SK-N-MC (cell line): ENCODE measurements at regions not wholly inside any gene's neighbourhood (a gene's known extent, or its start where the extent isn't known, plus 50 kb on each side); places are given as distances from the start of the nearest gene placed in this dataset.

ENCODE experiments used
- DNase-seq: peaks from one replicate; pipeline ENCODE4 v3.0.0-alpha.2; 2011; ENCODE audit warnings: low read depth, low spot score
- H3K27ac ChIP-seq: fragments of 200-600 bp; sonication (generic); 2 replicates; pipeline ENCODE4 v1.5.1; 2016; ENCODE audit warnings: mixed run types
- H3K36me3 ChIP-seq: fragments of 200-600 bp; sonication (generic); 2 replicates; pipeline ENCODE4 v1.6.1; 2017; ENCODE audit warnings: antibody characterized with exemption, low read length, mixed read lengths; ENCODE audit not compliant: insufficient read depth
- H3K4me3 ChIP-seq: fragments of 200-600 bp; sonication (generic); 2 replicates; pipeline ENCODE4 v1.5.1; 2016
- H3K9ac ChIP-seq: fragments of 200-600 bp; sonication (generic); 2 replicates; pipeline ENCODE4 v1.8.0; 2017; ENCODE audit warnings: mixed run types, mixed read lengths; ENCODE audit not compliant: insufficient read length
- H3K9me3 ChIP-seq: fragments of 200-600 bp; sonication (generic); 2 replicates; pipeline ENCODE4 v1.6.1; 2017; ENCODE audit warnings: low read depth, mild to moderate bottlenecking, antibody characterized with exemption, low read length, moderate library complexity, mixed read lengths
- EZH2 ChIP-seq: fragments of 200-600 bp; sonication (generic); IDR thresholded peaks from one replicate; pipeline ENCODE4 v1.6.1; 2017; ENCODE audit warnings: antibody characterized with exemption
- FOXP2 ChIP-seq: optimal IDR thresholded peaks from 2 replicates; pipeline ENCODE3; 2011; ENCODE audit warnings: mild to moderate bottlenecking, moderate library complexity; ENCODE audit not compliant: insufficient read depth; ENCODE audit errors: extremely low read length, control extremely low read depth
- POLR2AphosphoS5 ChIP-seq: IDR thresholded peaks from 2 replicates; pipeline ENCODE4 v1.6.1; 2012; ENCODE audit warnings: mild to moderate bottlenecking, low read depth, low read length, borderline replicate concordance

GRCh38 chr11:82676483-82677094 lies 57.1 kb downstream of the FAM181B start:
- no peak for DNase-seq

DNA sequence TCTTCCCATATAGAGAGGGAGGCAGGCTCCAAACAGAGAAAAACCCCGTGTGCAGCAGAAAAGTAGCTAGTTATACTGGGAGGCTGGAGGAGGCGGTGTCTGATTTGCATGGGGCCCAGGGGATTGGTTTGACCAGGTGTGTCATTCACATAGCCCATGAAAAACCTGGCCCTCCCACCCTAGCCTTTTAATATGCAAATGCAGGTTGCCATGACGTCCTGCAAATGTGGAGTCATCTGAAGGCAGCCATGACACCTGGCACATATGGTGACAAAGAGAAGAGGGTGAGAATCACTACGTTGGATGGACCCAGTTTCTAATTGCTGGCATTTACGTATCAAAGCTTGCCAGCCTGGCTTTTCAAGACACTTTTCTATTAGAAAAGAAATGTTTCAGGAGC lies 57.8 kb downstream of the FAM181B start:
- no peak overlapping the region for H3K4me3 ChIP-seq
- DNase-seq: no peak
- H3K27ac ChIP-seq: no peak overlapping the region
- no peaks in the 10 kb centered on the region for H3K36me3 ChIP-seq
- H3K9me3 ChIP-seq: no peaks in the 10 kb centered on the region
- no peak for TF ChIP-seq FOXP2
- no peak for TF ChIP-seq EZH2
- no peak for TF ChIP-seq POLR2AphosphoS5
- H3K9ac ChIP-seq: no peak overlapping the region

More at GRCh38 chr11:82676483-82677094, 57.1 kb downstream of the FAM181B start:
- Histone ChIP-seq H3K9ac (no peak overlapping the region), H3K4me3 (no peak overlapping the region), H3K36me3 (no peaks in the 10 kb centered on the region), H3K9me3 (no peaks in the 10 kb centered on the region), H3K27ac (no peak overlapping the region)
- TF ChIP-seq FOXP2: no peak
- TF ChIP-seq EZH2: no peak
- no peak for TF ChIP-seq POLR2AphosphoS5

DNA sequence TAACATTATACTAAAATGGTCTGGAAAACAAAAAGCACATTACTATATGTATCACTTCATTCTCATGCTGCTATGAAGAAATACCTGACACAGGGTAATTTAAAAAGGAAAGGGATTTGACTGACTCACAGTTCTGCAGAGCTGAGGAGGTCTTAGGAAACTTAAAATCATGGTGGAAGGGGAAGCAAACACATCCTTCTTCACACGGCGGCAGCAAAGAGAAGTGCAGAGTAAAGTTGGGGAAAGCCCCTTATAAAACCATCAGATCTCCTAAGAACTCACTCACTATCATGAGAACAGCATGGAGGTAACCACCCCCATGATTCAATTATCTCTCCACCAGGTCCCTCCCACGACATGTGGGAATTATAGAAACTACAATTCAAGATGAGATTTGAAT lies 60.0 kb downstream of the FAM181B start:
- H3K27ac ChIP-seq: no peak overlapping the region
- no peaks in the 10 kb centered on the region for H3K9me3 ChIP-seq
- no peak for DNase-seq
- no peak overlapping the region for H3K4me3 ChIP-seq
- no peaks in the 10 kb centered on the region for H3K36me3 ChIP-seq
- no peak for TF ChIP-seq FOXP2
- TF ChIP-seq POLR2AphosphoS5: no peak
- no peak for TF ChIP-seq EZH2
- H3K9ac ChIP-seq: no peak overlapping the region

- TF ChIP-seq FOXP2 (no peak), POLR2AphosphoS5 (no peak), EZH2 (no peak)
- Histone ChIP-seq H3K36me3 (no peaks in the 10 kb centered on the region), H3K4me3 (no peak overlapping the region), H3K27ac (no peak overlapping the region), H3K9me3 (no peaks in the 10 kb centered on the region), H3K9ac (no peak overlapping the region)
- no peak for DNase-seq
Observed at GRCh38 chr11:82671451-82671850, 62.2 kb downstream of the FAM181B start.

GRCh38 chr11:82663535-82663934 lies 70.1 kb downstream of the FAM181B start:
- no peak for TF ChIP-seq POLR2AphosphoS5
- no peak for TF ChIP-seq FOXP2
- TF ChIP-seq EZH2: no peak
- no peak overlapping the region for H3K9ac ChIP-seq
- H3K27ac ChIP-seq: no peak overlapping the region
- no peak for DNase-seq
- H3K36me3 ChIP-seq: no peaks in the 10 kb centered on the region
- no peaks in the 10 kb centered on the region for H3K9me3 ChIP-seq
- H3K4me3 ChIP-seq: no peak overlapping the region

DNA sequence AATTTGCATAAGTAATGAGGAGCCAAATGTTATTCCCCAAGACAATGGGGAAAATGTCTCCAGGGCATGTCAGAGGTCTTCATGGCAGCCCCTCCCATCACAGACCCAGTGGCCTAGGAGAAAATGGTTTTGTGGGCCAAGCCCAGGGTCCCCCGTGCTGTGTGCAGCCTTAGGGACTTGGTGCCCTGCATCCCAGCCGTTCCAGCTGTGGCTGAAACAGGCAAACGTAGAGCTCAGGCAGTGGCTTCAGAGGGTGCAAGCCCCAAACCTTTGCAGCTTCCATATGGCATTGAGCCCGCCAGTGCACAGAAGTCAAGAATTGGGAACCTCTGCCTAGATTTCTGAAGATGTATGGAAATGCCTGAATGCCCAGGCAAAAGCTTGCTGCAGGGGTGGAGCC lies 79.9 kb downstream of the FAM181B start:
- TF ChIP-seq FOXP2 (no peak), EZH2 (no peak), POLR2AphosphoS5 (no peak)
- no peaks in the 10 kb centered on the region; the same call in 1 of the 2 replicates for H3K9me3 ChIP-seq
- H3K27ac ChIP-seq: no peak overlapping the region
- no peaks in the 10 kb centered on the region for H3K36me3 ChIP-seq
- H3K9ac ChIP-seq: no peak overlapping the region
- no peak overlapping the region for H3K4me3 ChIP-seq
- DNase-seq: no peak

DNA sequence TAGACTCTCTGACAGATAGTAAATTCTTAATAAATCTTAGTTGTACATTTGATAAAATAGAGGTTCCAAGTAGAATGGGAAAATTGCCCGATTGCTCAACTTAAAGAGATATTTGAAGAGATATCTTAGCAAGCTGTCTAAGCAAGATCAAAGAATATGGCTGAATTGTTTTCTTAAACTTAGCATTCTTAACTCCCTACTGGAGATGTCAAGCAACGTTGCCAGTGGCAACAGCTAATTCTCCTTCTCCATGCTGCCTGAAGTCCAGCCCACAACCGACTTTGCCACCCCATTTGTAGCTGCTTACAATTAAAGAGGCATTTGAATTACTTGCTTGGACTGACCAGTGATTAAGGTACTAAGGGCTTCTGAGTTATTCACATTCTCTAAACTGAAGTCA lies 94.4 kb downstream of the FAM181B start:
- Histone ChIP-seq H3K27ac (no peak overlapping the region), H3K4me3 (no peak overlapping the region), H3K9ac (no peak overlapping the region), H3K9me3 (no peaks in the 10 kb centered on the region), H3K36me3 (no peaks in the 10 kb centered on the region)
- TF ChIP-seq POLR2AphosphoS5 (no peak), FOXP2 (no peak), EZH2 (no peak)
- no peak for DNase-seq

DNA sequence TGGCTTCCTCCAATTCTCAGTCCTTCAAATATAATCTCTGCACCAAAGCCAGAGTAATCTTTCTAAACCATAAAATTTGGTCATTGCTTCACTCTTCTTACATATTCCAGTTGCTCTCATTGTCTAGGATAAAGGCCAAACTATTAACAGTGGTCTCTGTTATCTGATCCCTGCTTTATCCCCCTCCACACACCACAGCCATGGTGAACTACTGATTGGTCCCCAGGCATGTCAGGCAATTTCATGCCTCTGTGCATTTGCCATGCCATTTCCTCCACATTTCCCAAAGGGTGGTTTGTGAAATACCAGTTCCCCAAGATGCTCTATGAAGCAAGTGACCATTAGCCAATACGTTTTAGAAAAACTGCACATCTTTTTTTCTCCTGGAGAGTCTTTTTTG lies 97.0 kb downstream of the FAM181B start:
- DNase-seq: no peak
- no peak overlapping the region for H3K27ac ChIP-seq
- no peaks in the 10 kb centered on the region for H3K9me3 ChIP-seq
- H3K36me3 ChIP-seq: no peaks in the 10 kb centered on the region
- TF ChIP-seq POLR2AphosphoS5: no peak
- H3K9ac ChIP-seq: no peak overlapping the region
- no peak overlapping the region for H3K4me3 ChIP-seq

- Histone ChIP-seq H3K36me3 (no peaks in the 10 kb centered on the region), H3K27ac (no peak overlapping the region), H3K9me3 (no peaks in the 10 kb centered on the region), H3K9ac (no peak overlapping the region), H3K4me3 (no peak overlapping the region)
- peak; percentile 70 for DNase-seq
- TF ChIP-seq EZH2 (no peak), FOXP2 (no peak), POLR2AphosphoS5 (no peak)
Observed at GRCh38 chr11:82634091-82634490, 99.6 kb downstream of the FAM181B start.
